GM23338 (cell line): ENCODE measurements at regions not wholly inside any gene's neighbourhood (a gene's known extent, or its start where the extent isn't known, plus 50 kb on each side); places are given as distances from the start of the nearest gene placed in this dataset.

Experiments used
- ATAC-seq: fragments of 200-7000 bp; cut with Tn5 transposase; 3 replicates; pipeline ENCODE4 v1.9.1; 2020
- DNase-seq: peaks from one replicate; pipeline ENCODE4 v3.0.0-alpha.2; 2015; ENCODE audit warnings: low spot score
- H2AFZ ChIP-seq: fragments of 200-600 bp; sonication (generic); 2 replicates; pipeline ENCODE4 v1.8.0; 2016; ENCODE audit warnings: antibody characterized with exemption, mild to moderate bottlenecking, moderate library complexity
- H3F3A ChIP-seq: fragments of 200-600 bp; sonication (generic); replicated peaks from 2 replicates; pipeline ENCODE4 v1.8.0; 2017; ENCODE audit warnings: antibody characterized with exemption, mixed run types, low read depth
- H3K27ac ChIP-seq: fragments of 200-600 bp; sonication (generic); 2 replicates; pipeline ENCODE4 v1.6.1; 2016; ENCODE audit warnings: low read depth
- H3K27me3 ChIP-seq: fragments of 200-600 bp; sonication (generic); 2 replicates; pipeline ENCODE4 v1.8.0; 2016; ENCODE audit warnings: mild to moderate bottlenecking, mixed run types, moderate library complexity; ENCODE audit not compliant: insufficient read depth
- H3K36me3 ChIP-seq: fragments of 200-600 bp; sonication (generic); 2 replicates; pipeline ENCODE4 v1.8.0; 2016; ENCODE audit warnings: mild to moderate bottlenecking; ENCODE audit not compliant: insufficient read depth
- H3K4me1 ChIP-seq: fragments of 200-600 bp; sonication (generic); 2 replicates; pipeline ENCODE4 v1.8.0; 2016; ENCODE audit warnings: mild to moderate bottlenecking, moderate library complexity; ENCODE audit not compliant: insufficient read depth
- H3K4me2 ChIP-seq: fragments of 200-600 bp; sonication (generic); 2 replicates; pipeline ENCODE4 v1.7.1; 2017; ENCODE audit warnings: mixed run types
- H3K4me3 ChIP-seq: fragments of 200-600 bp; sonication (generic); 2 replicates; pipeline ENCODE4 v1.6.1; 2016; ENCODE audit warnings: mixed run types
- H3K79me2 ChIP-seq: fragments of 200-600 bp; sonication (generic); replicated peaks from 2 replicates; pipeline ENCODE4 v1.8.0; 2017; ENCODE audit warnings: mild to moderate bottlenecking; ENCODE audit not compliant: insufficient read depth
- H3K9me2 ChIP-seq: fragments of 200-600 bp; sonication (generic); 2 replicates; pipeline ENCODE4 v1.8.0; 2017; ENCODE audit not compliant: insufficient read depth
- H4K20me1 ChIP-seq: fragments of 200-600 bp; sonication (generic); replicated peaks from 2 replicates; pipeline ENCODE4 v1.8.0; 2017; ENCODE audit warnings: mild to moderate bottlenecking; ENCODE audit not compliant: insufficient read depth
- H3K27ac Mint-ChIP-seq: 2 replicates; pipeline ENCODE4 v1.8.0; 2020; ENCODE audit warnings: inconsistent platforms, mild to moderate bottlenecking, moderate library complexity, mixed read lengths
- H3K27me3 Mint-ChIP-seq: 3 replicates; pipeline ENCODE4 v1.8.0; 2022; ENCODE audit warnings: low read depth, mild to moderate bottlenecking, moderate library complexity, mixed read lengths, inconsistent platforms; ENCODE audit not compliant: insufficient read depth, poor library complexity
- H3K36me3 Mint-ChIP-seq: 3 replicates; pipeline ENCODE4 v1.8.0; 2021; ENCODE audit warnings: low read depth, mild to moderate bottlenecking, inconsistent platforms, moderate library complexity, mixed read lengths
- H3K4me1 Mint-ChIP-seq: 3 replicates; pipeline ENCODE4 v1.8.0; 2020; ENCODE audit warnings: mild to moderate bottlenecking, inconsistent platforms, mixed read lengths
- H3K4me3 Mint-ChIP-seq: 3 replicates; pipeline ENCODE4 v1.8.0; 2021; ENCODE audit warnings: moderate library complexity, mild to moderate bottlenecking, inconsistent platforms, mixed read lengths
- H3K9me3 Mint-ChIP-seq: 3 replicates; pipeline ENCODE4 v1.8.0; 2020; ENCODE audit warnings: moderate library complexity, mild to moderate bottlenecking, inconsistent platforms, mixed read lengths
- CREB1 ChIP-seq: fragments of 250-450 bp; sonication (Bioruptor Pico); IDR thresholded peaks from 2 replicates; pipeline ENCODE4 v1.5.0; 2020; ENCODE audit warnings: low read depth, mild to moderate bottlenecking, moderate library complexity
- EZH2 ChIP-seq: fragments of 200-600 bp; sonication (generic); IDR thresholded peaks from one replicate; pipeline ENCODE4 v1.8.0; 2017; ENCODE audit warnings: antibody characterized with exemption, mild to moderate bottlenecking, low read depth; ENCODE audit not compliant: unreplicated experiment
- EZH2phosphoT487 ChIP-seq: fragments of 200-600 bp; sonication (generic); IDR thresholded peaks from one replicate; pipeline ENCODE4 v1.8.1; 2018; ENCODE audit warnings: antibody characterized with exemption; ENCODE audit not compliant: unreplicated experiment
- JUNB ChIP-seq: IDR thresholded peaks from one replicate; pipeline ENCODE4 v1.6.1; 2016; ENCODE audit warnings: antibody characterized with exemption; ENCODE audit not compliant: unreplicated experiment
- NANOG ChIP-seq: IDR thresholded peaks from 2 replicates; pipeline ENCODE4 v1.6.1; 2016; ENCODE audit warnings: antibody characterized with exemption, borderline replicate concordance
- POLR2AphosphoS5 ChIP-seq: IDR thresholded peaks from 2 replicates; pipeline ENCODE4 v1.6.1; 2016; ENCODE audit warnings: antibody characterized with exemption, low read depth
- STAT1 ChIP-seq: IDR thresholded peaks from one replicate; pipeline ENCODE4 v1.6.1; 2016; ENCODE audit warnings: antibody characterized with exemption; ENCODE audit not compliant: unreplicated experiment
- ZNF114 ChIP-seq: fragments of 250-450 bp; sonication (Bioruptor Pico); IDR thresholded peaks from 2 replicates; pipeline ENCODE4 v1.5.0; 2020; ENCODE audit warnings: mild to moderate bottlenecking, moderate library complexity
- ZNF331 ChIP-seq: fragments of 250-450 bp; sonication (Bioruptor Pico); IDR thresholded peaks from 2 replicates; pipeline ENCODE4 v1.5.0; 2020; ENCODE audit warnings: low read depth, mild to moderate bottlenecking, moderate library complexity
- ZNF462 ChIP-seq: fragments of 250-450 bp; sonication (Bioruptor Pico); IDR thresholded peaks from 2 replicates; pipeline ENCODE4 v1.5.0; 2020; ENCODE audit warnings: mild to moderate bottlenecking, moderate library complexity
- TF ChIP-seq, protein P1 (sequence below), 2 experiments: fragments of 200-600 bp in 1 of 2; sonication (generic) in 1 of 2; conservative IDR thresholded peaks; 2 replicates each; pipeline versions ENCODE4 v1.5.1 to v1.6.1; 2016 to 2017; ENCODE audit warnings: antibody characterized with exemption in 2 of 2, low read depth in 2 of 2, mild to moderate bottlenecking in 2 of 2, moderate library complexity in 1 of 2

DNA sequence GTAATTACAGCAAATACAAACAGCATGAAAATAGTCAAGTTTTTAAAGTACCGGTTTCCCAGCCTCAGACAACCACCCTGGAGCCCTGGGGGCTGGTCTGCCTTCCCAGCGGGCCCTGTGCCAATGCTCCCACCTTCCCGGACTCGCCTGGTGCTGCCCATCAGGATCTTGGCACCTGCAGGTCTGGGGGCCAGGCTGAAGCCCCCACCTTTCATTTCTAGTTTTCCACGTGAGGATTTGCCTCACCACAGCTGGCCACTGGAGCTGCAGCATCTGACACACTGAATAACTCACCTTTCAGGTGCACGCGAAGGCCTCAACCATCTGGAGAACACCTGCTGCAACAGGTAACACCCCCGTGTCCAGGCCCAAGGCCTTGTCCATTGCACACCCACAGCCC is 108.7 kb upstream of the THY1 start (continued):
- TF ChIP-seq ZNF462 (CRISPR knock-in tag) (no peak), NANOG (no peak), ZNF114 (CRISPR knock-in tag) (no peak), CREB1 (CRISPR knock-in tag) (no peak), ZNF331 (no peak), JUNB (no peak)
- TF ChIP-seq, protein P1, sequence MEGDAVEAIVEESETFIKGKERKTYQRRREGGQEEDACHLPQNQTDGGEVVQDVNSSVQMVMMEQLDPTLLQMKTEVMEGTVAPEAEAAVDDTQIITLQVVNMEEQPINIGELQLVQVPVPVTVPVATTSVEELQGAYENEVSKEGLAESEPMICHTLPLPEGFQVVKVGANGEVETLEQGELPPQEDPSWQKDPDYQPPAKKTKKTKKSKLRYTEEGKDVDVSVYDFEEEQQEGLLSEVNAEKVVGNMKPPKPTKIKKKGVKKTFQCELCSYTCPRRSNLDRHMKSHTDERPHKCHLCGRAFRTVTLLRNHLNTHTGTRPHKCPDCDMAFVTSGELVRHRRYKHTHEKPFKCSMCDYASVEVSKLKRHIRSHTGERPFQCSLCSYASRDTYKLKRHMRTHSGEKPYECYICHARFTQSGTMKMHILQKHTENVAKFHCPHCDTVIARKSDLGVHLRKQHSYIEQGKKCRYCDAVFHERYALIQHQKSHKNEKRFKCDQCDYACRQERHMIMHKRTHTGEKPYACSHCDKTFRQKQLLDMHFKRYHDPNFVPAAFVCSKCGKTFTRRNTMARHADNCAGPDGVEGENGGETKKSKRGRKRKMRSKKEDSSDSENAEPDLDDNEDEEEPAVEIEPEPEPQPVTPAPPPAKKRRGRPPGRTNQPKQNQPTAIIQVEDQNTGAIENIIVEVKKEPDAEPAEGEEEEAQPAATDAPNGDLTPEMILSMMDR (conservative IDR thresholded peaks at IDR 0.05; ENCODE audit: low read depth in 2 of 2): no peak

DNA sequence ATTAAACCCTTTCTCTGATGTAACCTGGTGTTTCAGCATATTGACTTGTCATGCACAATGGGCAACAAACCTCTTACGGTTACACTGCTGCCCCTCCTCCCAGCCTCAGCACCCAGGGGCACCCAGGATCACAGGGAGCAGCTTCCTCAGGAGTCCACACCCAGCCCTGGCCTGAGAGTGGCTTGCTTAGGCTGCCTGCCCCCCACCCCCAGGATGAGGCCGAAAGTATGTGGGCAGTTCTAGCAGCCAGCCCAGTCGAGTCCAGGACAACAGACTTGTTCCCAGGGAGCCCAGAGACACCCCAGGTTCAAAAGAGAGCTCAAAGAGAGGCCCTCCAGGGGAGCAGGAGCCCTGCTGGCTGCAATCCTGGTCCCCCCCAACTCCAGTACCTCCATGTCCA is 108.1 kb upstream of the THY1 start:
- H3K4me1 ChIP-seq: no peaks in the 10 kb centered on the region
- H2AFZ ChIP-seq: no peak overlapping the region
- H3K36me3 ChIP-seq: no peaks in the 10 kb centered on the region
- H3K79me2 ChIP-seq: no peaks in the 10 kb centered on the region
- Mint-ChIP-seq H3K27me3 (peaks cover 9% of the 10 kb centered on the region), H3K4me3 (no peak overlapping the region), H3K36me3 (no peaks in the 10 kb centered on the region), H3K9me3 (no peaks in the 10 kb centered on the region), H3K4me1 (peaks cover 7% of the 10 kb centered on the region; the same call in 2 of the 3 replicates), H3K27ac (no peak overlapping the region)
- DNase-seq (no peak), ATAC-seq (no peak)
- H3K9me2 ChIP-seq: no peaks in the 10 kb centered on the region
- no peaks in the 10 kb centered on the region for H3F3A ChIP-seq
- no peaks in the 10 kb centered on the region for H4K20me1 ChIP-seq
- H3K27ac ChIP-seq: no peak overlapping the region
- no peak overlapping the region for H3K4me2 ChIP-seq
- no peaks in the 10 kb centered on the region for H3K27me3 ChIP-seq
- H3K4me3 ChIP-seq: no peak overlapping the region
- TF ChIP-seq EZH2: no peak
- no peak for TF ChIP-seq EZH2phosphoT487
- TF ChIP-seq CREB1 (CRISPR knock-in tag): no peak
- no peak for TF ChIP-seq POLR2AphosphoS5
- no peak for TF ChIP-seq ZNF331
- TF ChIP-seq ZNF114 (CRISPR knock-in tag): no peak
- TF ChIP-seq JUNB: no peak
- no peak for TF ChIP-seq STAT1
